Raji (cell line): ENCODE measurements at regions not wholly inside any gene's neighbourhood (a gene's known extent, or its start where the extent isn't known, plus 50 kb on each side); places are given as distances from the start of the nearest gene placed in this dataset.

Experiments
- POLR2A ChIP-seq: IDR thresholded peaks from 2 replicates; pipeline ENCODE4 v1.6.1; 2011; ENCODE audit warnings: low read depth, low read length, control low read depth; ENCODE audit not compliant: insufficient read depth

- TF ChIP-seq POLR2A, result no peak
These were observed 82.7 kb upstream of the DHRSX start for GRCh38 chrX:2583194-2584162.

GRCh38 chrX:2582667-2583066, 81.9 kb upstream of the DHRSX start:
- TF ChIP-seq POLR2A, result no peak

GRCh38 chrX:2581296-2581695, 80.5 kb upstream of the DHRSX start:
- TF ChIP-seq POLR2A, result no peak

- no peak for TF ChIP-seq POLR2A
These were observed 78.1 kb upstream of the DHRSX start for GRCh38 chrX:2578864-2579263.

GRCh38 chrX:2577844-2578466, 77.2 kb upstream of the DHRSX start:
- no peak for TF ChIP-seq POLR2A

DNA sequence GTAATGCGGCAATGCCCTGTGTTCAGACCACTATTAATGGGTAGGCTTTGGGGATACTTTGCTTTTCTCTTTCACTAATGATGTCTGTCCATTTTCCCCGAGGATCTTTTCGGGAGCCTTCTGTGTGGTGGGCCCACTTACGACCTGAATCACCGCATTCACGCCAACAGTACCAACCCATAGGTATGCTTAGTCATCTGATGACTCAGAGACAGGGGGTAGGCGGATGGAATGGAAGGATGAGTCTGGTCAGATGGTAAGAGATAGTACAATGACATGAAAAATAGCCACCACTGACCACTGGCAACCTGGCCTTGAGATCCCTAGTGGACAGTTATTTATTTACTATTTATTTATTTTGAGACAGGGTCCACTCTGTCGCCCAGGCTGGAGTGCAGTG, 76.0 kb upstream of the DHRSX start:
- no peak for TF ChIP-seq POLR2A

GRCh38 chrX:2574271-2574670, 73.5 kb upstream of the DHRSX start:
- no peak for TF ChIP-seq POLR2A

GRCh38 chrX:2572740-2573139, 72.0 kb upstream of the DHRSX start:
- TF ChIP-seq POLR2A, result no peak

- TF ChIP-seq POLR2A, result no peak
These were observed 67.3 kb upstream of the DHRSX start for GRCh38 chrX:2568125-2568524.

GRCh38 chrX:2566055-2566454, 65.3 kb upstream of the DHRSX start:
- no peak for TF ChIP-seq POLR2A

DNA sequence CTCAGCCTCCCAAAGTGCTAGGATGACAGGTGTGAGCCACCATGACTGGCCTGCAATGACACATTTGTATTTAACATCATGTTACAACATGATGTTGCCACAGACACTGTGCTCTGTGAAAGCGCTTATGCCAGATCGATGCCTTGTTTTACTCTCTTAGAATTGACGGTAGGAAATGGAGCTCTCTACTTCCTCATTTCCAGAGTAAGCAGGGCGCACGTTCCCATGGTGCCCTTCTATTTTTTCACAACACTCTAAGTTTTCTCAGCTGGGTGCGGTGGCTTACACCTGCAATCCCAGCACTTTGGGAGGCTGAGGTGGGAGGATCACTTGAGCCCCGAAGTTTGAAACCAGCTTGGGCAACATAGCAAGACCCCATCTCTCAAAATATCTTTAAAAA, 60.7 kb upstream of the DHRSX start:
- TF ChIP-seq POLR2A, result no peak

GRCh38 chrX:2559124-2559523, 58.3 kb upstream of the DHRSX start:
- TF ChIP-seq POLR2A, result no peak

DNA sequence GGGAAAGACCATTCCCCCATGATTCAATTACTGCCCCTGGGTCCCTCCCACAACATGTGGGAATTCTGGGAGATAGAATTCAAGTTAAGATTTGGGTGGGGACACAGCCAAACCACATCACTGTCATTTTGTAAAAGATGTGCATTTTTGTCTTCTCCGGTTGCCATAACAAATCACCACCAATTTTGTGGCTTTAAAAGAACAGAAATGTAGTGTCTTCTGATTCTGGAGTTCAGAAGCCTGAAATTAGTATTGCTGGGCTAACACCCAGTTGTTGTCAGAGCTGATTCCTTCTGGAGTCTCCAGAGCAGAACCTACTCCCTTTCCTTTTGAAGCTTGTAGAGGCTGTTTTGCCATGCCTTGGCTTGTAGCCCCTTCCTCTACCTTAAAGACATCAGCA, 54.1 kb upstream of the DHRSX start:
- no peak for TF ChIP-seq POLR2A

GRCh38 chrX:2552621-2553201, 51.9 kb upstream of the DHRSX start:
- TF ChIP-seq POLR2A, result no peak

- no peak for TF ChIP-seq POLR2A
These were observed 49.7 kb upstream of the DHRSX start for GRCh38 chrX:2550328-2551020.
